MM.1S (cell line): ENCODE measurements at regions not wholly inside any gene's neighbourhood (a gene's known extent, or its start where the extent isn't known, plus 50 kb on each side); places are given as distances from the start of the nearest gene placed in this dataset.
"Not testable (repeated sequence)": the region's sequence is repeated elsewhere in the genome, so short reads cannot be mapped to it uniquely, and the experiment has no call there.

Experiments
- EZH2 ChIP-seq: fragments of 300-600 bp; sonication (generic); optimal IDR thresholded peaks from 2 replicates; pipeline ENCODE3; 2017; ENCODE audit warnings: low read depth, mild to moderate bottlenecking, antibody characterized with exemption, low read length, mixed read lengths
- EZH2phosphoT487 ChIP-seq: fragments of 300-600 bp; sonication (generic); IDR thresholded peaks from 2 replicates; pipeline ENCODE4 v1.6.1; 2018; ENCODE audit warnings: antibody characterized with exemption, low read length
- TF ChIP-seq, protein P1 (sequence below): fragments of 300-600 bp; sonication (generic); IDR thresholded peaks from 2 replicates; pipeline ENCODE4 v1.5.1; 2016; ENCODE audit warnings: antibody characterized with exemption, low read length, mixed read lengths

DNA sequence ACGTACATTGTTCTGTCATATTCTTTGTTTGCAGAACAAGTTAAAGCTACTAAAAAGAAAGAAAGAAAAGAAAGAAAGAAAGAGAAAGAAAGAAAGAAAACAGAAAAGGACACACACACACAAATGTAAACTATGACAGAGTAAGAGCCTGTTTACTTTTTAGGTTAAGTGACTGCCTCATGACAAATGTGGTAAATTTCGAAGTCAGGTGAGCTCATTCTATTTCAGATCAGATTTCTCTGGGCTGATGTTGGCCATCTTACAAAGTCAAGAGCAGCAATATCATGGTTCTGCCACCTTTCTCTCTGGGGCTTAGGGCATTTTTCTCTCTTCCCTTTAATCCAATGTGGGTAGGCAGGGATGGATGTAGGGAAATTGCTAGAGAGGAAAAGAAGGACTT lies 299.5 kb downstream of the ANAPC1 start:
- TF ChIP-seq, protein P1, sequence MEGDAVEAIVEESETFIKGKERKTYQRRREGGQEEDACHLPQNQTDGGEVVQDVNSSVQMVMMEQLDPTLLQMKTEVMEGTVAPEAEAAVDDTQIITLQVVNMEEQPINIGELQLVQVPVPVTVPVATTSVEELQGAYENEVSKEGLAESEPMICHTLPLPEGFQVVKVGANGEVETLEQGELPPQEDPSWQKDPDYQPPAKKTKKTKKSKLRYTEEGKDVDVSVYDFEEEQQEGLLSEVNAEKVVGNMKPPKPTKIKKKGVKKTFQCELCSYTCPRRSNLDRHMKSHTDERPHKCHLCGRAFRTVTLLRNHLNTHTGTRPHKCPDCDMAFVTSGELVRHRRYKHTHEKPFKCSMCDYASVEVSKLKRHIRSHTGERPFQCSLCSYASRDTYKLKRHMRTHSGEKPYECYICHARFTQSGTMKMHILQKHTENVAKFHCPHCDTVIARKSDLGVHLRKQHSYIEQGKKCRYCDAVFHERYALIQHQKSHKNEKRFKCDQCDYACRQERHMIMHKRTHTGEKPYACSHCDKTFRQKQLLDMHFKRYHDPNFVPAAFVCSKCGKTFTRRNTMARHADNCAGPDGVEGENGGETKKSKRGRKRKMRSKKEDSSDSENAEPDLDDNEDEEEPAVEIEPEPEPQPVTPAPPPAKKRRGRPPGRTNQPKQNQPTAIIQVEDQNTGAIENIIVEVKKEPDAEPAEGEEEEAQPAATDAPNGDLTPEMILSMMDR: not testable (repeated sequence)
- not testable (repeated sequence) for TF ChIP-seq EZH2, EZH2phosphoT487
